SK-N-SH treated with all-trans-retinoic acid at 6 μM for 48 hours (cell line): ENCODE measurements at regions not wholly inside any gene's neighbourhood (a gene's known extent, or its start where the extent isn't known, plus 50 kb on each side); places are given as distances from the start of the nearest gene placed in this dataset.

Experiments used
- BACH2 ChIP-seq: fragments of 250-450 bp; sonication (Bioruptor Pico); IDR thresholded peaks from 2 replicates; pipeline ENCODE4 v1.9.0; 2021; ENCODE audit warnings: mild to moderate bottlenecking, borderline replicate concordance
- CSRNP3 ChIP-seq: fragments of 250-450 bp; sonication (Bioruptor Pico); IDR thresholded peaks from 2 replicates; pipeline ENCODE4 v1.5.1; 2021; ENCODE audit warnings: mild to moderate bottlenecking, moderate library complexity
- PPARA ChIP-seq: fragments of 250-450 bp; sonication (Bioruptor Pico); IDR thresholded peaks from 2 replicates; pipeline ENCODE4 v1.5.0; 2020; ENCODE audit warnings: mild to moderate bottlenecking, borderline replicate concordance
- RARB ChIP-seq: fragments of 250-450 bp; sonication (Bioruptor Pico); IDR thresholded peaks from 2 replicates; pipeline ENCODE4 v1.8.0; 2021; ENCODE audit warnings: mild to moderate bottlenecking, moderate library complexity
- TF ChIP-seq, protein P1 (sequence below): fragments of 250-450 bp; sonication (Bioruptor Pico); IDR thresholded peaks from 2 replicates; pipeline ENCODE4 v1.5.1; 2020; ENCODE audit warnings: low read depth, mild to moderate bottlenecking, moderate library complexity

DNA sequence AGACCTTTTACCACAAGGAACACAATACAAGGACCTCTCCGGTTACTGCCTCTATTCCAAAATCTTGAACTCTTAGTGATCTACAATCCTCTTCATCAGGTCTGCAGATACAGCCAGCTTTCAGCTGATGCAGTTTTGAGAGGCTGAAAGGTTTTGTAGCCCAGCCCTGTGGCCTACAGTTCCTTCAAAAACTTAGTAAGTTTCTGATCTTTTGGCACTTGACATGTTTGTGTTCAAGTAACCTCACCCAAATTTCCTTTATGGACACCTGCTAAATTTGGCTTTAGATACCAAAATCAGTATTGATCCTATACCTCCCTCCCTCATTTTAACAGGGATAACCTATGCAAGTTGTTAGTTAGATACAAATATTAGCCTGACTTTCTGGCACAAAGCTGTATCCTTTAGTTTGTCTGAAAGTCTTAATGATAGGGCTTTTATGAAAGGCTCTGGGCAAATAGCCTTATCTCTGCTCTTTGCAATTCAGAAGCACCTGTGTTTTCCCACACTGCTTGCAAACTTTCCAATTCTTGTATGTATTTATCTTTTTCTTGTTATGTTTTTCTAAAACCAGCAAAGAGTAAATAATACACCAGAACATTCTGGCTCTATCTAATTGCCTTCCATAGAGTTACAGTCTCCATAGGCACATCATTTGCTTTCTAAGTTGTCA is 650.5 kb upstream of the KLHL29 start:
- TF ChIP-seq BACH2 (CRISPR knock-in tag), result no peak
- no peak for TF ChIP-seq PPARA (CRISPR knock-in tag)
- no peak for TF ChIP-seq RARB
- no peak for TF ChIP-seq CSRNP3 (CRISPR knock-in tag)
- TF ChIP-seq, protein P1, sequence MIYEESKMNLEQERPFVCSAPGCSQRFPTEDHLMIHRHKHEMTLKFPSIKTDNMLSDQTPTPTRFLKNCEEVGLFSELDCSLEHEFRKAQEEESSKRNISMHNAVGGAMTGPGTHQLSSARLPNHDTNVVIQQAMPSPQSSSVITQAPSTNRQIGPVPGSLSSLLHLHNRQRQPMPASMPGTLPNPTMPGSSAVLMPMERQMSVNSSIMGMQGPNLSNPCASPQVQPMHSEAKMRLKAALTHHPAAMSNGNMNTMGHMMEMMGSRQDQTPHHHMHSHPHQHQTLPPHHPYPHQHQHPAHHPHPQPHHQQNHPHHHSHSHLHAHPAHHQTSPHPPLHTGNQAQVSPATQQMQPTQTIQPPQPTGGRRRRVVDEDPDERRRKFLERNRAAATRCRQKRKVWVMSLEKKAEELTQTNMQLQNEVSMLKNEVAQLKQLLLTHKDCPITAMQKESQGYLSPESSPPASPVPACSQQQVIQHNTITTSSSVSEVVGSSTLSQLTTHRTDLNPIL, result no peak
